GM23338 (cell line): ENCODE measurements at regions not wholly inside any gene's neighbourhood (a gene's known extent, or its start where the extent isn't known, plus 50 kb on each side); places are given as distances from the start of the nearest gene placed in this dataset.

Source experiments
- ATAC-seq: fragments of 200-7000 bp; cut with Tn5 transposase; 3 replicates; pipeline ENCODE4 v1.9.1; 2020
- DNase-seq: peaks from one replicate; pipeline ENCODE4 v3.0.0-alpha.2; 2015; ENCODE audit warnings: low spot score
- H2AFZ ChIP-seq: fragments of 200-600 bp; sonication (generic); 2 replicates; pipeline ENCODE4 v1.8.0; 2016; ENCODE audit warnings: antibody characterized with exemption, mild to moderate bottlenecking, moderate library complexity
- H3F3A ChIP-seq: fragments of 200-600 bp; sonication (generic); replicated peaks from 2 replicates; pipeline ENCODE4 v1.8.0; 2017; ENCODE audit warnings: antibody characterized with exemption, mixed run types, low read depth
- H3K27ac ChIP-seq: fragments of 200-600 bp; sonication (generic); 2 replicates; pipeline ENCODE4 v1.6.1; 2016; ENCODE audit warnings: low read depth
- H3K27me3 ChIP-seq: fragments of 200-600 bp; sonication (generic); 2 replicates; pipeline ENCODE4 v1.8.0; 2016; ENCODE audit warnings: mild to moderate bottlenecking, mixed run types, moderate library complexity; ENCODE audit not compliant: insufficient read depth
- H3K36me3 ChIP-seq: fragments of 200-600 bp; sonication (generic); 2 replicates; pipeline ENCODE4 v1.8.0; 2016; ENCODE audit warnings: mild to moderate bottlenecking; ENCODE audit not compliant: insufficient read depth
- H3K4me1 ChIP-seq: fragments of 200-600 bp; sonication (generic); 2 replicates; pipeline ENCODE4 v1.8.0; 2016; ENCODE audit warnings: mild to moderate bottlenecking, moderate library complexity; ENCODE audit not compliant: insufficient read depth
- H3K4me2 ChIP-seq: fragments of 200-600 bp; sonication (generic); 2 replicates; pipeline ENCODE4 v1.7.1; 2017; ENCODE audit warnings: mixed run types
- H3K4me3 ChIP-seq: fragments of 200-600 bp; sonication (generic); 2 replicates; pipeline ENCODE4 v1.6.1; 2016; ENCODE audit warnings: mixed run types
- H3K79me2 ChIP-seq: fragments of 200-600 bp; sonication (generic); replicated peaks from 2 replicates; pipeline ENCODE4 v1.8.0; 2017; ENCODE audit warnings: mild to moderate bottlenecking; ENCODE audit not compliant: insufficient read depth
- H3K9me2 ChIP-seq: fragments of 200-600 bp; sonication (generic); 2 replicates; pipeline ENCODE4 v1.8.0; 2017; ENCODE audit not compliant: insufficient read depth
- H4K20me1 ChIP-seq: fragments of 200-600 bp; sonication (generic); replicated peaks from 2 replicates; pipeline ENCODE4 v1.8.0; 2017; ENCODE audit warnings: mild to moderate bottlenecking; ENCODE audit not compliant: insufficient read depth
- H3K27ac Mint-ChIP-seq: 2 replicates; pipeline ENCODE4 v1.8.0; 2020; ENCODE audit warnings: inconsistent platforms, mild to moderate bottlenecking, moderate library complexity, mixed read lengths
- H3K27me3 Mint-ChIP-seq: 3 replicates; pipeline ENCODE4 v1.8.0; 2022; ENCODE audit warnings: low read depth, mild to moderate bottlenecking, moderate library complexity, mixed read lengths, inconsistent platforms; ENCODE audit not compliant: insufficient read depth, poor library complexity
- H3K36me3 Mint-ChIP-seq: 3 replicates; pipeline ENCODE4 v1.8.0; 2021; ENCODE audit warnings: low read depth, mild to moderate bottlenecking, inconsistent platforms, moderate library complexity, mixed read lengths
- H3K4me1 Mint-ChIP-seq: 3 replicates; pipeline ENCODE4 v1.8.0; 2020; ENCODE audit warnings: mild to moderate bottlenecking, inconsistent platforms, mixed read lengths
- H3K4me3 Mint-ChIP-seq: 3 replicates; pipeline ENCODE4 v1.8.0; 2021; ENCODE audit warnings: moderate library complexity, mild to moderate bottlenecking, inconsistent platforms, mixed read lengths
- H3K9me3 Mint-ChIP-seq: 3 replicates; pipeline ENCODE4 v1.8.0; 2020; ENCODE audit warnings: moderate library complexity, mild to moderate bottlenecking, inconsistent platforms, mixed read lengths
- CREB1 ChIP-seq: fragments of 250-450 bp; sonication (Bioruptor Pico); IDR thresholded peaks from 2 replicates; pipeline ENCODE4 v1.5.0; 2020; ENCODE audit warnings: low read depth, mild to moderate bottlenecking, moderate library complexity
- CTCF ChIP-seq, 2 experiments: fragments of 200-600 bp in 1 of 2; sonication (generic) in 1 of 2; conservative IDR thresholded peaks; 2 replicates each; pipeline versions ENCODE4 v1.5.1 to v1.6.1; 2016 to 2017; ENCODE audit warnings: antibody characterized with exemption in 2 of 2, low read depth in 2 of 2, mild to moderate bottlenecking in 2 of 2, moderate library complexity in 1 of 2
- ETS1 ChIP-seq: IDR thresholded peaks from 2 replicates; pipeline ENCODE4 v1.6.1; 2016; ENCODE audit warnings: antibody characterized with exemption
- JUNB ChIP-seq: IDR thresholded peaks from one replicate; pipeline ENCODE4 v1.6.1; 2016; ENCODE audit warnings: antibody characterized with exemption; ENCODE audit not compliant: unreplicated experiment
- NANOG ChIP-seq: IDR thresholded peaks from 2 replicates; pipeline ENCODE4 v1.6.1; 2016; ENCODE audit warnings: antibody characterized with exemption, borderline replicate concordance
- POLR2AphosphoS5 ChIP-seq: IDR thresholded peaks from 2 replicates; pipeline ENCODE4 v1.6.1; 2016; ENCODE audit warnings: antibody characterized with exemption, low read depth
- STAT1 ChIP-seq: IDR thresholded peaks from one replicate; pipeline ENCODE4 v1.6.1; 2016; ENCODE audit warnings: antibody characterized with exemption; ENCODE audit not compliant: unreplicated experiment
- ZNF114 ChIP-seq: fragments of 250-450 bp; sonication (Bioruptor Pico); IDR thresholded peaks from 2 replicates; pipeline ENCODE4 v1.5.0; 2020; ENCODE audit warnings: mild to moderate bottlenecking, moderate library complexity
- ZNF331 ChIP-seq: fragments of 250-450 bp; sonication (Bioruptor Pico); IDR thresholded peaks from 2 replicates; pipeline ENCODE4 v1.5.0; 2020; ENCODE audit warnings: low read depth, mild to moderate bottlenecking, moderate library complexity

DNA sequence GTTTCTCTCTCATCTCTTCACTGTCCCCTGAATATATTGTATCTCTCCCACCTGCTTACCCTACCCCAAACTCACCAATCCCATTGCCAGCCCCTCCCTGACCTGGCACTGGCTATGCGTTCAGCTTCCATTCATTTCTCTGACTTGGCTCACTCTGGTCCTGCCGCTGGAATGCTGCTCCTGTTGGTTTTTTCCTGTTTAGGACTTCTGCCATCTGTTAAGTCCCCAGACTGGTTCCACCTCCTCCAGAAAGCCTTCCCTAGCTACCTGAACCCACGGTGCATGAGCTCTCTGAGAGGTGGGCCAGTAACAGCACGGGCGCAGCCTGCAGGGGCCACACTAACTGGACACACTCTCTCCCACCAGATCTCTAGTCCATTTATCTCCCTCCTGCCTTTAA lies 80.2 kb downstream of the HIF1AN start (continued):
- TF ChIP-seq JUNB (no peak), CTCF (conservative IDR thresholded peaks at IDR 0.05; ENCODE audit: low read depth in 2 of 2) (no peak), ETS1 (no peak), ZNF114 (CRISPR knock-in tag) (no peak)

DNA sequence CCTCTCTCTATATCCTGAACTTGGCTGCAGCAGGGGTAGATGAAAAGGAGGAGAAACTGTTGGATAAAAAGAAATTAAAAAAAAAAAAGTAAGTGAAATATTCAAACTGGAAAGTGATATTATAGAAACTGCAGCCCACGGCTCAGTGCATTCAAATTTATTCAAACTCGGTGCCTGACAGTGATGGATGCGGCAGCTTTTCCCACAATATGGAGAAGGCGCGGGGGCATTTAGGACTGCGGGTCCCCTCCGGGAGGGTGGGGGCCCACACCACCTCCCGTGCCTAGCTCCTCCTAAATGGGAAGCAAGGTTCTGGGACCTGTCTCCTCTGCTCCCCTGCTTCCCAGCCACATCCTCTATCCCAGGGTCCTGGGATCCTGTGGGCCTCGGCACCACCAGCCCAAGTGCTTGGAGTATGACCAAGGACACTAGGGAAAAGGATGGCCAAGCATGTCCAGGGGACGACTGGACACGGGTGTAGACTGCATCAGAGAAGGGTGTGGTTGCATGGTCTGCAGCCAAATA lies 82.4 kb downstream of the HIF1AN start:
- Histone ChIP-seq H3K27me3 (peaks cover 19% of the 10 kb centered on the region), H4K20me1 (no peaks in the 10 kb centered on the region), H3K4me3 (no peak overlapping the region), H3F3A (no peaks in the 10 kb centered on the region), H3K9me2 (no peaks in the 10 kb centered on the region), H3K79me2 (no peaks in the 10 kb centered on the region), H2AFZ (no peak overlapping the region), H3K27ac (no peak overlapping the region), H3K36me3 (no peaks in the 10 kb centered on the region), H3K4me1 (no peaks in the 10 kb centered on the region), H3K4me2 (no peak overlapping the region)
- Mint-ChIP-seq H3K27ac (no peak overlapping the region), H3K9me3 (no peaks in the 10 kb centered on the region; the same call in 2 of the 3 replicates), H3K36me3 (no peaks in the 10 kb centered on the region), H3K4me1 (peaks cover 2% of the 10 kb centered on the region; the same call in 1 of the 3 replicates), H3K27me3 (peaks cover 6% of the 10 kb centered on the region), H3K4me3 (no peak overlapping the region)
- no peak for DNase-seq
- ATAC-seq, result no peak
- TF ChIP-seq ZNF331 (CRISPR knock-in tag) (no peak), ETS1 (no peak), CTCF (conservative IDR thresholded peaks at IDR 0.05; ENCODE audit: low read depth in 2 of 2) (no peak), STAT1 (no peak), CREB1 (no peak), NANOG (no peak), POLR2AphosphoS5 (no peak)
